Right hindlimb (tissue), 1 donor: ENCODE measurements at regions not wholly inside any gene's neighbourhood (a gene's known extent, or its start where the extent isn't known, plus 50 kb on each side); places are given as distances from the start of the nearest gene placed in this dataset.
"Not testable (repeated sequence)": the region's sequence is repeated elsewhere in the genome, so short reads cannot be mapped to it uniquely, and the experiment has no call there.

Source experiments
- DNase-seq: peaks from one replicate; pipeline ENCODE4 v3.0.0-alpha.2; 2018

DNA sequence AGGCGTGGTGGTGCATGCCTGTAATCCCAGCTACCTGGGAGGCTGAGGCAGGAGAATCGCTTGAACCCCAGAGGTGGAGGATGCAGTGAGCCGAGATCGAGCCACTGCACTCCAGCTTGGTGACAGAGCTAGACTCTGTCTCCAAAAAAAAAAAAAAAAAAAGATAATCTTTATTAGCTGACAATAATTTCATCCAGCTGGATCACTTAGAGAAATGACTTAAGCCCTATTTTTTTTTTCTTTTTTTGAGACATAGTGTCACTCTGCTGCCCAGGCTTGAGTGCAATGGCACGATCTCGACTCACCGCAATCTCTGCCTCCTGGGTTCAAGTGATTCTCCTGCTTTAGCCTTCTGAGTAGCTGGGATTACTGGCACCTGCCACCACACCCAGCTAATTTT, 51.6 kb upstream of the MAP4K4 start:
- DNase-seq: not testable (repeated sequence)

DNA sequence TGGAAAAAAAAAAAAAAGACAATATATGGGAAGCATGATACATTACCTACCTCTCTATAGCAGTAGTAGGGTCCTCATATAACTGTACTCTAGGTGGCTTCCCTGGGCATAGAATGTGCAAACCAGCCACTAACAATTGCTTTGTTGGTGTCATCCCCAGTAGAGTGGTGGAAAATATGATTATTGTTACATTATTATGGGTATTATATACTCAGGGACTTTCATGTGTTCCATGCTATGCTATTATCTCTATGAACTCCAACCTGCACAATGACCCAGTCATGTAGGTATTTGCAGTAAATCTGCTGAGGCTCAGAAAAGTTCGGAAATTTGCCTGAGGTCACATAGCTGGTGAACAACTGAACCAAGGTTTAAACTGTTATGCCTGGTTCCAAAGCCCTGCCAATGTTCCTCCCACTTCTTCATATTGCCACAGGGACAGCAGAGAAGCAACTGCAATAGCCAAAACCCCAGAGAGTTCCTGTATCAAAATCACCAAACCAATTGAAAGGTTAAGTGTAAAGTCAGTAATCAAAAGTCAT, 52.6 kb upstream of the MAP4K4 start:
- no peak for DNase-seq

DNA sequence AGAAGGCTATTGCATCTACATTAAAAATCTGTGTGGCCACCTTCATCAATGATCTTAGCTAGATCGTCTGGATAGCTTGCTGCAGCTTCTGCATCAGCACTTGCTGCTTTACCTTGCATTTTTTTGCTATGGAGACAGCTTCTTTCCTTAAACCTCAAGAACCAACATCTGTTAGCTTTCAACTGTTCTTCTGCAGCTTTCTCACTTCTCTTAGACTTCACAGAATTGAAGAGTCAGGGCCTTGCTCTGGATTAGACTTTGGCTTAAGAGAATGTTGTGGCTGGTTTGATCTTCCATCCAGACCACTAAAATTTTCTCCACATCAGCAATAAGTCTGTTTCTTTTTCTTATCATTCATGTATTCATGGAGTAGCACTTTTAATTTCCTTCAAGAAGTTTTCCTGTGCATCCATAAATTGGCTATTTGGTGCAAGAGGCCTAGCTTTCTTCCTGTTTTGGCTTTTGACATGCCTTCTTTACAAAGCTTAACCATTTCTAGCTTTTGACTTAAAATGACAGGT, 54.4 kb upstream of the MAP4K4 start:
- DNase-seq: no peak

DNA sequence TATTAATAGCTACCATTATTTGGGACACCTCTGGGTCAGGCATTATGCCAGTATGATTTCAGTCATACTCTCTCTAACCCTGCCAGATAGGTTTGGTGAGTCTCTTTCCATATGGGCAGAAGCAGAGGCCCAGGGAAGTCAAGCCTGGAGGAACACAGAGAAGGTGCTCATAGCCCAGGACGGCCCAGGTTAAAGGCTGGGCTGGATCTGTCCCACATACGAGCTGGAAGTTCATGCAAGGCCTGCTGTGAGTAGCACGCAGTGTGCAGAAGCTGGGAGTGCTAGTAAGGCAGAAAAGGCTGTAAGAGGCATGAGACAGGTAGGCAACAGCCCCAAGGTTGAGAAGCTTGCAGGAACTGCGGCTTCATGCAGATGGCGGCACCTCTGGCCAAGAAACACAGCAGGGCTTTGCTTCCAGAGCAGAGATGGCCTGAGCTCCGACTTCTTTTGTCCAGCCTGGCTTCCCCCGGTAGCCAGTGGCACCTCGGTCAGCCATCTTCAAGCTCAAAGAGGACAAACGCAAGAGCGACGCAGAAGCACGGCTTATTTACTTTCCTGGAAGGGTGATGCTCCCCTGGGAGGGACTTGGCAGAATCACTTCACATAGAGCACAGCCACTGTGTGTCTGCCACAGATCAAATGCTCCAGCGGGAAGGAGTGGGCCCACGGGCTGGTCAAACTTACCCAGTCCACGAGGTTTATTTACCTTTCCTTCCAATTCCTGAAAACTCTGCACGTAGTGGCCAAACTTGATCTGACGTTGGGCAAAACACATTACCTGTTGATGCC, 58.5 kb upstream of the MAP4K4 start:
- no peak for DNase-seq

DNA sequence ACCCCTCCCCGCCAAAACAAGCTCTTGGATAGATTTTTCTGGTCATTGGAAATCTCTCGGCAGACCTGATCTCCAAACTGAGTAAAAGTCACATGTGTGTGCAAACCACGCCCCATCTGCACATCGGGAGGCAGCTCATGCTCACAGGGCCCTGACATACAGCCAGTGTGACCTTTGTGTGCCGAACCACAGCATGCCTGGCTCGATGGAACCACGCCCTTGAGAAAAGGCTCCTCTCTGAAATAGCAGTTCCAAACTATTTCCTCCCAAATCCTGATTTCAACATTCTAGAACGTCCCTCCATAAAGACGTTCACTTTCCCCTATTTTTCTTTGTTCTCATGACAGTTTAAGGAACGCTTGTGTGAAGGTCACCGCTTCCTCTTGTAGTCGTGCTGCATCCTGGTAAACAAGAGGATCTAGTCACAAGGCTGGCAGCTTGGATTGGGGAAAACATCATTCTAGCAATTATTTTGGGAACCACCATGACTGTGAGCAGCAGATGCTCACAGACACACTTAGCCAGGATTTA, 59.3 kb upstream of the MAP4K4 start:
- DNase-seq: no peak

DNA sequence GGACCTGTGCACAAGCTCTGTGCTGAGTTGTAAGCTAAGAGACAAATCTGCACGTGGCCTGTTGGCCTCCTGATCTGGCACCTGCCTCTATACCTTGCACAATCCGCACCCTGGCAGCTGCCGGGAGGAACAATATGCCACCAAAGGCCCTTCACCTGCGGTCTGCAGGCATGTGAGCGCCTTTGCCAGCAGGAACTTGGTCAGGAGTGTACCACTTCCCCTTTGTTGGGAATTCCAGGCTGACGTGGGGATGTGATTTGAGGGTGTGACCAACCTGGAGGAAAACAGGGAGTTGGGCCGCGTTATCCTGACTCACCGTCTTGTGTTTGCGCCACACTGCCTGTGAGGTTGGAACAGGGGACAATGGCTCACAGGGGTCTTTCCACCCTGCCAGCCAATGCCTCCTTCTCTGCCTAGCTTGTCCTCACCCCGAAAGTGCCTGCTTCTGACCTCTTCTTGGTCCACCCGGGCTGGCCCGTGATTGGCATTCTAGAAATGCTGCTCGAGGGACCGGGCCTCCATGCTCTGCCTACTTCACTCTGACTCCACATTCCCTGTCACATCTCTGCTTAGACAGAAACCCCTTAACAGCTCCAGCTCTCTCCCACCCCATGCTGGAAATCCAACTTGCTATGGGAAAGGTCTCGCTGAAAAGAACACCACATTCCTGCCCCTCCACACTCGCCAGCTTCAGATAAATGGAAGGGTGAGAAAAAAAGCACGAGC, 67.1 kb upstream of the MAP4K4 start:
- DNase-seq: no peak

DNA sequence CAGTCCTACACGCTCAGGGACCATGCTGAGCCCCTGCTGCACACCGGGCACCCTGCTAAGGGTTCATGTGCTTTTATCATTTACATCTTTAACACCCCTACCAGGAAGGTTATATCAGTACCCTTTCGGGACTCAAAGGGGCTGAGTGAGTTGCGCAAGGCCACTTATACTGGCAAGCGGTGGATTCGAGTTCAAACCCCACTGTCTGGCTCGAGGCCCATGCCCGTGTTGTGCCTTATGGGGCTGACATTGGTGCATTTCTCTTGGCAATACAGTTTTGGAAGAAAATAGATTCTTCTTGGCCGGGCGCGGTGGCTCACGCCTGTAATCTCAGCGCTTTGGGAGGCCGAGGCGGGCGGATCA, 69.5 kb upstream of the MAP4K4 start:
- DNase-seq: no peak

DNA sequence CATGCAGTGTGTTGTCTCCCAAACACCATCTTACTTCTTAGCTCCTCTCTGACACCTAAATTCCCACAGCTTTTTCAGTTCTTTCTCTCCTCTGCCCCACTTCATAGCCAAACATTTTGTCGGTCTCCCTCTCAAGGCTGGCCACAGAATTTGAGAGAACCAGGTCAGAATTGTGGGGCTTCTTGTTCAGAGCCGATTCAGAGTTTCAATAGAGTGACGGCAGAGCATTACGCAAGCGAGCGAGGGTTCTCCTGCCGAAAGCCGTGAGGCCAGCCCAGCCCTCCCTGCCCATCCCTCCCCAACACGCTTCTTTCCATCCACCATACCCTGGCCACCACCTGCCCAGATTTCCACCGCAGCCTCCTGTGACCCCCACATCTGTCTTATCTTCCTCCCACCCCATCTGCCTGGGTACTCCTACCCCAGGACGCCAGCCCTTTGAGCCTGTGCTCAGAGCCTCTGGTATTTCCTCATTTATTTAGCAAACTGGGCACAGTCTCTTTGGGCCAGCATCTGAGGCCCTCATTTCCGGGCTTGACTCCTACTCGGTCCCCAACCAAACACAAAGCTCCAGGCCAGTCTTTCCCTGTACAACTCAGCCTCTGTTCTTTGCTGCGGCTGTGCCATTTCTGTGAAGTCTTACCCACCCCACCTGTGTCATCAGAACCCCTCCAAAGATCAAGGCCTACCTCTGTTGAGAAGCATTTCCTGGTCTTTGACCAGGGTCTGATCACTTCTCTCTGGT, 70.0 kb upstream of the MAP4K4 start:
- DNase-seq: no peak

DNA sequence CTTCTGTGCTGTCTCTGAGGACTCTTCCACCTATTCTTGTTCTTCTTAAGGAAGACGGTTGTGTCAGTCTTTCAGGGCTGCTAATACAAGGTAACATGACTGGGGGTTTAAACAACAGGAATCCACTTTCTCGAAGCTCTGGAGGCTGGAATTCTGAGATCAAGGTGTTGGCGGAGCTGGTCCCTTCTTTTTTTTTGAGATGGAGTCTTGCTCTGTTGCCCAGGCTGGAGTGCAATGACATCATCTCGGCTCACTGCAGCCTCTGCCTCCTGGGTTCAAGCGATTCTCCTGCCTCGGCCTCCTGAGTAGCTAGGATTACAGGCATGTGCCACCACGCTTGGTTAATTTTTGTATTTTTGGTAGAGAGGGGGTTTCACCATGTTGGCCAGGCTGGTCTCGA, 71.7 kb upstream of the MAP4K4 start:
- DNase-seq: not testable (repeated sequence)

DNA sequence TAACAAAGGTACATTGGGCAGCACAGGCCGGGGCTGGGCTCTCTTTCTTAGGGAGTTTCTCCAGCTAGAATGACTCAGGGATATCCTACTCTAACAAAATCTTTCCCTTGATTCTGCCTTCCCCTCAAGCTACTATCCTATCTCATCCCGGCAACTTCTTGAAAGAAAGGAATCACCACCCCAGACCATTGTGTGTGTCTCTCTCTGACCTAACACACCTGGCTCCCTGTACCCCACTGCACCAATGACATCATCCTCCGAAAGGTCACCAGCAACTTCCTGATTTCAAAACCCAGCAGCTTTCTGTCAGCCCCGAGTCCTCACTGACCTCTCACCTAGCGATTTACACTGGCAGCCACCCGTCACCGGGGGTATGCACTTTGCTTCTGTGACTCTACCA, 72.1 kb upstream of the MAP4K4 start:
- no peak for DNase-seq

DNA sequence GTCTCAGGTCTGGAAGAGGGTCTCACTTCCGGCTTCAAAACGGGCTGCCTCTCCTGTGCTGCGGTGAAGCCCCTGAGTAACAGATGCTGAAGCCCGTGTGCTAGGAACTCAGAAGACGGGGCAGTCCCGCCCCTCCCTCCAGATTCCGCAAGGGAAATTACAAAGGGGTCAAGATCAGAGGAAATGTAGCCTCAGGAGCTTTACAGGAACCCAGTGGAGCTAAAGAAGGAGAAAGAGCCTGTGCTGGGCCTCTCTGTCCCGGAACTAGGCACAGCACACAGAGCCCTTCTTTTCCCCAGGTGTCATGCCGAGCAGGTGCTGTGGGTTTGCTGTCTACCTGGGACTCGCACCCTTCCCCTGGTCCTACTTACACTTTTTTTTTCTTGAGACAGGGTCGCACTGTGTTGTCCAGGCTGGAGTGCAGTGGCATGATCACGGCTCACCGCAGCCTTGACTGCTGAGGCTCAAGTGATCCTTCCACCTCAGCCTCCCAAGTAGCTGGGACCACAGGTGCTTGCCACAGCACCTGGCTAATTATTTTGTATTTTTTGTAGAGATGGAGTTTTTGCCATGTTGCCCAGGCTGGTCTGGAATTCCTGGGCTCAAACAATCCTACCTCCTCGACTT, 72.7 kb upstream of the MAP4K4 start:
- DNase-seq: no peak

DNA sequence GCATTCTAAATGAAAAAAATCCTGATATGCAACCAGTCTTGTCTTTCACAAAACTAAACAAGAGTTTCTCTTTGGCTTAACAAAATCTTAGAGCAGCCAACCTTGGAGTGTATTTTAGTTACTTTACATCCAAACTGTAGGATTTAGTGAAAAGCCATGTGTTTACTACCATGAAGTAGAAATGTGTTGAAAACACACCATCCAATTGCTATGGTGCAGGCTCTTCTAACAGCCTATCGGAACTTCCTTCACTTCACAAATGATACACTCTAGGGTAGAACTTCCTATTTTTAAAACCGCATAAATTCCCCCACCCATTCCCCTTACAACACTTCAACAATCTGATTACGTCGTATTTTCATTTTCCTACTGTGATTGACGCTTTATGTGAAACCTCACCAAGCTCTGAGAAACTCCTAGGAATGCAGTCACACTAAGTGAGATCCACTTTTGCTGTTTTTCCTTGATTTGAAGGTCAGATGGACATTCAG, 74.4 kb upstream of the MAP4K4 start:
- DNase-seq: no peak

DNA sequence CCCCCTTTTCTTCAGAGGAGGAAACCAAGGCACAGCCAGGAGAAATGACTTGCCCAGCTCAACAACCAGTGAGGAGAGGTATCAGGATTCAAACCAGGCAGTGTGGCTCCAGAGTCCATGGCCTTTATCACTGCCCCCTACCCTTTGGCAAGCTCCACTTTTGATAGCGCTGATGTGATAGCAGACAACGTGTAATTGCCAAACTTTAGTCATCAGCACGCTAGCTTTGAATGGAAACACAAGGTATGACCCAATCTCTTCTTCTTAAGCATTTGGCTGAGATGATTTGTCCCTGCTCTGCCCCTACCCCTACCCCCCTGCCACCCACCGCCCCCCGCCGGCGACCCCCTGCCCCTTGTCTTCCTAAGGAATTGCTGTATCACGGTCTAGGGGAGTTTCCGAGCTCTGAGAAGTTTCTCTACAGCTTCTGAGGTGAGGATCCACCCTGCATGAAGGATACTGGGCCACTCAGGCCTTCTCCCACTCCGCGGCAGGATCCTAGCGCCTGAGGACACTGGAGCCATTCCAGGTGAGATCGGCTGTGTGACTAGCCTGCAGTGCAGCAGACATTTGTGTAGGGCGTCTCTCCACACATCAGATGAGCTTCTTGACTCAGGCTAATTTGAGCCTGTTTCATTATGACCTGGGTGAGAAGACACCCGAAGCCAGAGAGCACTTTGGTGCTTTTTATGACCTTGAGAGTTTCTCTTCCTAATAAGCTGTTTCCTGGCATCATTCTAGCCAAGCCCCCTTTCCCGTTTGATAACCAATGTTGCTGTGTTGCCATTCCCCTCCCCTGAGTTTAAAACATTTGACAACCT, 75.1 kb upstream of the MAP4K4 start:
- no peak for DNase-seq

DNA sequence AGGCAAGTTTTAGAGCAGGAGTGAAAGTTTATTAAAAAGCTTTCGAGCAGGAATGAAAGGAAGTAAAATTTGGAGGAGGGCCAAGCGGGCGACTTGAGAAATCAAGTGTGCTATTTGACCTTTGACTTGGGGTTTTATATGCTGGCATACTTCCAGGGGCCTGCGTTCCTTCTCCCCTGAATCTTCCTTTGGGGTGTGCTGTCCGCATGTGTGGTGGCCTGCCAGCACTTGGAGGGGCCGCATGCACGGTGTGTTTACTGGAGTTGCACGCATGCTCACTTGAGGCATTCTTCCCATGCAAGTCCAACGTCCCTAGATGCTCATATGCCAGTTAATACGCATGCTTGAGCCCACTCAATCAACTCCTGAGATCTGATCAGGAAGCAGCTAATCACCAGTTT, 78.3 kb upstream of the MAP4K4 start:
- peak; percentile 30 for DNase-seq

DNA sequence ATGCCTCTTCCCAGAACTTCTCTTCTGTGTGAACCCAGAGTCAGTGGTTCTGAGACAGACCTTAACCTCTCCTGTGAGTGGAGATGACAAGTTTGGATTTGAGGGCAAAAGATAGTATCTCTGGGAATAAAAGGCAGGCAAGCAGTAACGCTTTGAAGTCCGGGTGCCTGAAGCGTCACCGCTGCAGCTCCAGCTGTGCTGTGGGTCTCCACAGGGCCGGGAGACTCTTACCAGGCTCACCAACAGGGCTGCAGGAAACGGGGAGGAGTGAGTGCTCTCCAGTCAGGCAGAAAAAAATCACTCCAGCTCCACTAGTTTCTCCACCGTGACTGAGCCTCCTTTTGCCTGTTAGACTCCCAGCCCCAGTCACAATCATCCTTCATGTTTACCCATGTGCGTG, 79.7 kb upstream of the MAP4K4 start:
- DNase-seq: no peak

DNA sequence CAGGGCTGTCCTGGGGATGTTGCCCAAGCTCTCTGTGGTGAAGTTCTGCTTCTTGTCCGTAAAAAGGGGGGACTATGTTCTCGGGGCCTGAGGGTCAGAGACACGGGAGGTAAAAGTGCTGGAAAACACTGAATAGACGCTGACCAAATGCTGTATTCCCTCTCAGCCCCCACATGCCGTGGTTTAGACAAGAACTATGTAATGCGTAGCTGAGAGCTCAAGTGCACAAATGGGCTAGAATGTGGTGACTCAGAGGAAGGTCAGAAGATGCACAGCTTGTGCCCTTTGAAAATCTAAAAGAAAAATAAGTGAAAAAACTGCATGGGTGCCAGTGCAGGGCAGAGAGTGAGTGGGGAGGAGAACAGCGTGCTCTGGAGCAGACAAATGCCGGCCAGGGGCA, 80.3 kb upstream of the MAP4K4 start:
- no peak for DNase-seq

DNA sequence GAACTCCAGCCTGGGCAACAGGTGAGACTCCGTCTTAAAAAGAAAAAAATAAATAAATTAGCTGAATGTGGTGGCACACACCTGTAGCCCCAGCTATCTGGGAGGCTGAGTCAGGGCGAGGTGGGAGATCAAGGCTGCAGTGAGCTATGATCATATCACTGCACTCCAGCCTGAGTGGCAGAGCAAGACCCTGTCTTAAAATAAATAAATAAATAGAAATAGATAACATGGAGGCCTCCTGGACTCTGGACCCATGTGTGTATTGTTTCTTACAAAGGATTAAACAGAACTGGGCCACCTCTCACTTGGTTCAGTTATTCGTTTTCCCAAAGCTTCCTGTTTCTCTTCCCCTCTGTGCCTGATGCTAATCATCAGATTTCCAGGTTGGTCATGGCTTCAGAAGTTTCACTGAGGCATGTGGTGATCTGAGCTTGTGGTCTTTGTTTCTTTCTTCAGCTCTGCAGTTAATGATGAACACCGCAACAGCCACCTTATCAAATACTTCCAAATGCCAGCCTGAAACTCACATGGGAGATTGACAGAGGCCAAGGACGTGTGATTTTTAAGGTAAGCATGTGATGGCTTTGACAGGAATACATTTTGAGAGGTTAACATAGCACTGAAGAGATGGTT, 83.3 kb upstream of the MAP4K4 start:
- no peak for DNase-seq

DNA sequence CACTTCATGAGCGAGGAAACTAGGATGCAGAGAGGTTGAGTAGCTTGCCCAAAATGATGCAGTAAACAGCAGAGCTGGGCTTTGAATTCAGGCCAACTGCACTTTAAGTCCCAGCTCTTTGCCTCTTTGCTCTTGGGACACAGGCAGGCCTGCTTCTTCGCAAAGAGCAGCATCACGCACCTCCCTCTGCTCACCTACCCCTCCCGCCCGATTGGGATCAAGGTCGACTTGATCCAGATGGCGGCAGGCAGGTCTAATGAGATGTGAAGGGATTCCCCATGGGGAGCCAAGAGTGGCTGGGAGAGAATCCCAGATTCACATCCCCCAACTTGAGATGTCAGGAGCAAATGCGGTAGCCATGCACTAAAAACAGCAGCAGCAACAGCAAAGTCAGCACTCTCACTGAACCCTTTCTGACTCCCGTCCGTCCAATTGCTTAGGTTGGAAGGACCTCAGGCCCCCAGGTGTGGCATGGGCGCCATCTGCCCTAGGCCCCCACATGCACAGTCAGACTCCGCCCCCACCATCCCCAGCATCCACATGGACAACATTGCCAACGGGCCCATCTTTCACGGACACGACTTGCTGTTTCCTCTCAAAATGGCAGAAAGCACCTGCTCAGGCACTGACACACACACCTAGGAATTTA, 84.3 kb upstream of the MAP4K4 start:
- peak; percentile 38 for DNase-seq

DNA sequence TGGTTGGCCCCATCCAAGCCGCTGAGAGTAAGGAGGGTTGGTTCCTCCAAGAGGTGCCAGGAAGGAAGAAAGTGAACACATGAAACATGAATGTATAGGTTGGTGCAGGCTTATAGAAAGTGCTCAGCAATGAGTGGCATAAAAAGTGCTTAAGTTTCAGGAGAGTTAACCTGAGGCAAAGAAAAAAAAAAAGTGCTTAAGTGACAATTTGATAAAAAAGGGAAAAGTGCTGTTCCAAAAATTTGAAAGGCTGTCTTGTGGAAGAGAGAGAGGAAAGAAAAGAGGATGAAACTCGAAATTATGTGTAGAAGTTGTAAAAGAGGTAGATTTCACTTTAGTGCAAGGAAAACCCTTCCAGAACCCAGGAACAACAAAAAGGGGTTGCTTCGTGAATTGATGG, 85.5 kb upstream of the MAP4K4 start:
- DNase-seq: no peak

DNA sequence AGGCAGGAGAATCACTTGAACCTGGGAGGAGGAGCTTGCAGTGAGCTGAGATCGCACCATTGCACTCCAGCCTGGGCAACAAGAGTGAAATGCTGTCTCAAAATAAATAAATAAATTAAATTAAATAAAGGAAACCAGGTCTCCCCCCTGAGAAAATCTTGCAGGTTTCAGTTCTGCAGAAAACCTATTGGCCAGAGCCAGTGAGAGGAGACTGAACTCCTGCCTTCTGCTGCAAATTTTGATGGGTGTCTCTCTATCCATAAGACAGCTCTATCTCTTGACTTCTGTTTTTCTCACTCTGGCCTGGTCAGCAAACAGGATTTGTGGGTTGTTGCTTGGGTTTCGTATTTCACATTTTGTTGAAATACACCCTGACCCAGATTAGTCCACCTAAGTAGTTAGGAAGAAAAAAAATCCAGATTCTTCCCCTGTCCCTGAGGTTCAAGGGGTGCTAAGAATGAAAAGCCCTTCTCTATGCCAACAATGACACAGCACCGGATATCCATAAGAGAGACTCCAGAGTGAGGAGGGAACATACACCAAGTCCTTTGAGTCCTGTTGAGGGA, 86.7 kb upstream of the MAP4K4 start:
- no peak for DNase-seq
